GM21723 (cell line): ENCODE measurements at regions not wholly inside any gene's neighbourhood (a gene's known extent, or its start where the extent isn't known, plus 50 kb on each side); places are given as distances from the start of the nearest gene placed in this dataset.
"Not testable (repeated sequence)": the region's sequence is repeated elsewhere in the genome, so short reads cannot be mapped to it uniquely, and the experiment has no call there.

Experiments used
- ATAC-seq: cut with Tn5 transposase; IDR thresholded peaks from one replicate; pipeline ENCODE4 v1.9.1; 2021; ENCODE audit warnings: mild to moderate bottlenecking, moderate library complexity; ENCODE audit not compliant: unreplicated experiment

DNA sequence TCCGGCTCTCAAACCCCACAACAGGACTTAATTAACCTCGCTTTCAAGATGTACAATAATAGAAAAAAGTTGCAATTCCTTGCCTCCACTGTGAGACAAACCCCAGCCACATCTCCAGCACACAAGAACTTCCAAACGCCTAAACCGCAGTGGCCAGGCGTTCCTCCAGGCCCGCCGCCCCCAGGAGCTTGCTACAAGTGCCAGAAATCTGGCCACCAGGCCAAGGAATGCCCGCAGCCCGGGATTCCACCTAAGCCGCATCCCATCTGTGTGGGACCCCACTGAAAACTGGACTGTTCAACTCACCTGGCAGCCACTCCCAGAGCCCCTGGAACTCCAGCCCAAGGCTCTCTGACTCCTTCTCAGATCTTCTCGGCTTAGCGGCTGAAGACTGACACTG is 262.5 kb downstream of the SMARCA2 start:
- ATAC-seq: not testable (repeated sequence)

GRCh38 chr9:2279138-2279537 is 264.0 kb downstream of the SMARCA2 start:
- ATAC-seq: not testable (repeated sequence)

- no peak for ATAC-seq
Observed at GRCh38 chr9:2281031-2281802, 266.1 kb downstream of the SMARCA2 start.

- no peak for ATAC-seq
Observed at GRCh38 chr9:2281803-2282185, 266.6 kb downstream of the SMARCA2 start.

DNA sequence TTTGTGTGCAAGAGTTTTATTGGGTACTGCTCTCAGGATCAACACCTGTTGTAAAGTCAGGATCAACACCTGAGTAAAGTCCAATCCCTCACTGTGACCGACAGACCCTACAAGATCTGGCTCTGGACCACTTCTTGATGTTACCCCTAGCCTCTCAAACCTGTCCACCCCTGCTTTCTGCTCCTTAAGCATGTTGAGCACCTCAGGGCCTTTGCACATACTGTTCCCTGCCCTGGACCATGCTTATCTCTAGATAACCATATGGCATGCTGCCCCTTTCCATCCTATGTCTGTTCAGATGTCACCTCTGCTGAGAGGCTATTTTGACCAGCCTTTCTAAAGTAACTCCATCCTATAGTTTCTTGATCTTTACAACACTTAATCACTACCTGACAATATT is 269.6 kb downstream of the SMARCA2 start:
- ATAC-seq: no peak

GRCh38 chr9:2285416-2286332 is 270.5 kb downstream of the SMARCA2 start:
- ATAC-seq: no peak

DNA sequence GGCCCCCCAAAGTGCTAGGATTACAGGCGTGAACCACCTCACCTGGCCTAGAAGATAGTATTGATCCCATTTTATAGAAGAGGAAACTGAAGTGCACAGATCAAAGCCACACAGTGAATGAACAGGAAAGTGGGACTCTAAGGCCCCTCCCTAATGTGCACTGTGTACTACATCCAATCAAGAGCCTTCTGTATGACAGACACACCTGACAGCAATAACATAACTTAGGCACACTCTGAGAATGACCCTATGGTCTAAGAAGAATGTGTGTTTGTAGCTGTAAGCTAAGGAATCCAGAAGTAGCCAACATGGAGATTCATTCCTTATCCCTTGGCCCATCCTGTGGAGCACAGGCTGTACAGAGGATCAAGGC is 271.2 kb downstream of the SMARCA2 start:
- ATAC-seq: no peak

DNA sequence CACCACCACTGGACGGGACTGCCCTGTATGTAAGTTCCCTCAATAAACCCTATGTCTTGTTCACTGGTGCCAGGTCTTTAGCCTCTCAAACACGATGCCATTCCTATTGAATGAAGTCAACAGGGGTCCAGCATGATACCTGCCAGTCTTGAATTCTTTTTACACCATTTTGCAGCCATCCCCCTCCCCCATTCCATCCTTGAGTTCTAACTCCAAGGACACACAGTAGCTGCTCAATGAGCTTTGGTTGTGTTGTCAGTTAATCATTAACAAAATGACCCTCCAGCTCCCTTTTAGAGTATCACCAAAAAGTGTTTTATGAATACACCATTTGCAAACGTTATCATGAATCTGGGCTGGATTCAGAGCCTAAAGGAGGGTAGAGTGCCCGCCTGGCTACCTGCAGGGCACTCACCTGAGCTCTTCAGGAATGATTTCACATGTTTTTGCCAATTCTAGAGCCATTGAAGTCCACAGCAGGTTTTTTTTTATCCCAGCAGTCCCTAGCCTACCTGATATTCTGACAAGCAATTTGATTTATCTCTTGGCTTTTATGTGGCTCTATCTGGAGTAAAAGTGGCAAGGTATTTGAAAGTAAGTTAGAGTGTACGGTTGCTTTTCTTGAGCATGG is 271.8 kb downstream of the SMARCA2 start:
- no peak for ATAC-seq

GRCh38 chr9:2288309-2288708 is 273.2 kb downstream of the SMARCA2 start:
- ATAC-seq: no peak

DNA sequence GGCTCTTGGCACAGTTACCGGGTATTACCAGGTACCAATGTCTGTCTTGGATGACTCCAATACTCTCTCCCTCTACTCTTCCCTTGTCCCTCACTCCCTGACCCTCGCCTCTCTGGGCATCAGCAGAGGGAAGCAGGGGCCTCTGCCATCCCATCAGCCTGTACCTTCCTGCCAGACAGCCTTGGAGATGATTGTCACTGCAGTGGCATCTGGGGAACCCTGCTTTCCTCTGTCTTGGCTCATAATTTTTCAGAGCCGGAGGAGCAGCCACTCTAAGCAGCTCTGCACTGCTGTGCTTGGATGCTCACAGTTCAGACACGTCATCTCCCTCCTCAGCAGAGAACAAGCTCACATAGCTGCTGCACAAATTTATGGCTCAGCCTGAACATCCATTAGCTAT is 274.1 kb downstream of the SMARCA2 start:
- ATAC-seq: no peak

- ATAC-seq: no peak
Observed at GRCh38 chr9:2290382-2290781, 275.2 kb downstream of the SMARCA2 start.

DNA sequence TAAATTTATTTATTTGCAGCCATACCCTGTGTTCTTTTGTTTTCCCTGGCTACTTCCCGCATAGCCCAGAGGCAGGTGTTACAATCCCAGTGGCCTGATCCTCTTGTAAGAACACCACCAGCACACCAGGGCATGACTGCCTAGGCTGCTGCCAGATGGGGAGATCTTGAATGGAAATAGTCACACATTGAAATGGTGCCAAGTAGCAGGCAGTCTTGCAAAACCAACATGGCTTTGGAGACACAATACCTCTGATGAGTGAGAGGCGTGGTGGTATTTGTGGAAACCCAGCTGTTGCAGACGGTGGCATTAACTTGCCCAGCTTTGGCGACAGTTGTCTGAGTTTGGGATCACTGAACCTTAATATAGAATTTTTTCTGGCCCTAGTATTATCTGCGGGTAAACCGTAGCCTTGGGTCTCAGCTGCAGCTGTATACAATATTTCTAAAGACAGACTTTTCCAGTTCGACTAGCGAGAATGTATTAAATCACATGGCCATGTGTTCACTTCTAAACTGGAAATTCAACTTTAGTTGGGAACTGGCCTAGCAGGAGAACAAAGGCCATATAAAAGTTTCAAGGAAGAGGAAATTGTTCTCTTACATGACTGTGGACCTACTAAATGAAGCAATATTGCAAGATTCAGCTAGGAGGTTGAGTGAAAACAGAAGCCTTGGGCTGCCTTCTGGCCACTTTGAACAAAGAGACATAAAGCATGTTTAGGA is 277.0 kb downstream of the SMARCA2 start:
- no peak for ATAC-seq

DNA sequence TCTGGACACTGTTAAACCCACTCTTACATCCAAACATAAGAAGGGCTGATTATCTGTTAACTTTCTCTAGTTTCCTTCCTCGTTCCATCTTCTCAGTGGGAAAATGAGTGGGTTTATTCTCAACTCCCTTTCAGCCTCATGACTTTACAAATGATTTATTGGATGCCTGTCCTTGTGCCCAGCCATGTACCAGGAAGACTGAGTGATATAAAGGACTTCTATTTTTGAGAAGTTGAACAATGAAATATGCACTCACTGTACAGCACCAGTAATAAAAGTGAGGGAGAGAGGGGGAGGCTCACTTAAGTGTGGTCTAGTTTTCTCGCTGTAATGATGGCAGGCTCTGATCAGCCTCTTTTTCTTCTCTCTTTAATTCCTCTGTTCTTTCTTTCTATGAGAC is 277.6 kb downstream of the SMARCA2 start:
- ATAC-seq: no peak

DNA sequence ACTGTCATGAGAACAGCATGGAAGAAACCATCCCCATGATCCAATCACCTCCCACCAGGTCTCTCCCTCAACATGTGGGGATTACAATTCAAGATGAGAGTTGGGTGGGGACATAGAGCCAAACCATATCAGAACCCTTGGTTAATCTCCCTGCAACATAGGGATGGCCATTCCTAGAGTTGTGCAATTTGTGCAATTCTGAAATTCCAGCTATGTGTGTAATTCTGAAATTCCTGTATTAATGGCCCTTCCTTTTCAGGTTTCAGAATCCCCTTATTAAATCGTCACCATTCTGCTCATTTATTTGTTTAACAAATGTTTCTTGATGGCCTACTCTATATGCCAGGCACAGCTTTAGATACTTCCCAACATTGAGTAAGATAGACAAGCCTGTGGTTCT is 282.6 kb downstream of the SMARCA2 start:
- ATAC-seq: no peak

GRCh38 chr9:2298217-2298616 is 283.1 kb downstream of the SMARCA2 start:
- ATAC-seq: no peak

GRCh38 chr9:2299156-2299842 is 284.2 kb downstream of the SMARCA2 start:
- ATAC-seq: no peak

DNA sequence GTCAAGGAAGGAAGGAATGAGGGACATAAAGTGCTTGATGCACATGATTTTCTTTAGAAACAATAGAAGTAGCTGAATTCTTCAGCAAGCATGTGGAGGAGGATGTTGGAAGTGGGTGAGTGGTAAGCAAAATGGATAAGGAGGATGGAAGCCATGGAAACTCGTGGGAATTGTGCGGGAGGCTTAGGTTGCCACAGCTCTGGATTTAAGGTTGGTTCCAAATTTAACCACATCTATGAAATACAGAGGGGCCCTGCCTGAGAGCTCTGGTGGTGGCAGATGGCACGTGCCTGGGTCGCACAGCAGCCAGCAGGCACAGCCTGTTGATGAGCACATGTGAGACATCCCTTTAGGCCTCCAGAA is 284.7 kb downstream of the SMARCA2 start:
- ATAC-seq: no peak

- no peak for ATAC-seq
Observed at GRCh38 chr9:2300325-2300724, 285.2 kb downstream of the SMARCA2 start.

- no peak for ATAC-seq
Observed at GRCh38 chr9:2302606-2303005, 287.5 kb downstream of the SMARCA2 start.

DNA sequence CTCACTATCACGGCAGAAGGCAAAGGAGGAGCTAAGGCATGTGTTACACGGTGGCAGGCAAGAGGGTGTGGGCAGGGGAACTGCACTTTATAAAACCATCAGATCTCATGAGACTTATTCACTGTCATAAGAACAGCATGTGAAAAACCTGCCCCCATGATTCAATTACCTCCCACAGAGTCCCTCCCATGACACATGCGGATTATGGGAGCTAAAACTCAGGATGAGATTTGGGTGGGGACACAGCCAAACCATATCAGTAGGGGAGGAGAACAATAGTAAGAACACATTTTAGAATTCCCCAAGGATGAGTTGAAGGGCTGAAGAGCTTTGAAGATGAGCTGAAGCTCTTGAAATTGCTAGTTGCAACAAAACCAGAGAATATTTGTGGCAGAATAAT is 287.9 kb downstream of the SMARCA2 start:
- ATAC-seq: no peak

DNA sequence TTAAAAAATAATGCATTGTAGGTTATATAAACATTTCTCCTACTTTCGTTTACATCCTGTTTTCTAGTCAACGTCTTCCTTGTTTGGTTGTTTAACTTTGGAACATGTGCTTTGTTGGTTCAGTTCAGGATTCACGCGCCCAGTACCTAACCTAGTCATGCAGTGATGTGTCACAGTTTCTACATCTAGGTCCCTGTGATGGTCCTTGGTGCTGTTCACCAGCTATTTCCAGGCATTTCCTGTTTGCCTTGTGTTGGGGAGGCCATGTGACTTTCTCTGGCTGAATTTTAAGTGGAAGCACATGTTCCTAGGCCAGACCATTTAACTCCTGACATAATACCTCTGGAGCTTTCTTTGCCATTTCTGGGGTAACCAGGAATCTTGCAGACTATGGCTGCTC is 292.3 kb downstream of the SMARCA2 start:
- no peak for ATAC-seq
